HG03135 (cell line): ENCODE measurements at regions not wholly inside any gene's neighbourhood (a gene's known extent, or its start where the extent isn't known, plus 50 kb on each side); places are given as distances from the start of the nearest gene placed in this dataset.

ENCODE experiments used
- ATAC-seq: cut with Tn5 transposase; IDR thresholded peaks from one replicate; pipeline ENCODE4 v1.9.1; 2021; ENCODE audit warnings: mild to moderate bottlenecking, moderate library complexity; ENCODE audit not compliant: unreplicated experiment

- ATAC-seq: no peak
Observed at GRCh38 chr18:67242001-67242400, 274.5 kb downstream of the DSEL start.

- ATAC-seq: no peak
Observed at GRCh38 chr18:67241299-67241698, 275.2 kb downstream of the DSEL start.

DNA sequence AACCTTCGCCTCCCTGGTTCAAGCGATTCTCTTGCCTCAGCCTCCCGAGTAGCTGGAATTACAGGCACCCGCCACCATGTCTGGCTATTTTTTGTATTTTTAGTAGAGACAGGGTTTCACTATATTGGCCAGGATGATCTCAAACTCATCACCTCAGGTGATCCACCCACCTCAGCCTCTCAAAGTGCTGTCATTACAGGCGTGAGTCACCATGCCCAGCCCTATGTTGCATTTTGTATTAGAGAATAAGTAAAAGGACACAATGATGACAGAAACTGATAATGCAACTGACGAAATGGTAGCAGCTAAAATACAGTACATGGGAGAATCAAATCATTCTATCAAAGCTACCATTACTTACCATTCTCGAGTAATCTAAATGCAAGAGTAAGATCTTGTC is 276.7 kb downstream of the DSEL start:
- ATAC-seq: no peak

GRCh38 chr18:67232991-67233390 is 283.5 kb downstream of the DSEL start:
- no peak for ATAC-seq

GRCh38 chr18:67232406-67232805 is 284.1 kb downstream of the DSEL start:
- no peak for ATAC-seq

DNA sequence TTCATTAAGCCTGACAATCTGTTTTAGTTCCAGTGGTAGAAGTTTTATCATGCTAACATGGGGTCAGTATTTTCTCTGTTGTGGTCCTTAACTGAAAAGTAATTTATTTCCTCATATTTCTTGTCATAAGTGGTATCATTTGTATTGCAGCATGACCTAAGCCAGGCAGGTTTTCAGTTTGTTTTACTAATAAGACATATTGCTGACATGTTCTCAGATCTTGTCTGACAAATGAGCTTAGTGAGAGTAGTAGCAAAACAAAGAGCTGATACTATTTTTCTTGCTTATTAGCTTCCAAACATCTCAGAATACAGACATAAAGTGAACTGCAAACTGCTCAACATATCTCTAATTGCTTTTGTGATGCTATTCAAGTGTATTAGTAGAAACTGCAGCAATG is 293.6 kb downstream of the DSEL start:
- no peak for ATAC-seq

GRCh38 chr18:67219821-67220220 is 296.7 kb downstream of the DSEL start:
- ATAC-seq: no peak

GRCh38 chr18:67218556-67218955 is 298.0 kb downstream of the DSEL start:
- ATAC-seq: no peak

GRCh38 chr18:67217551-67218166 is 298.9 kb downstream of the DSEL start:
- ATAC-seq: peak; percentile 90

GRCh38 chr18:67216846-67217245 is 299.7 kb downstream of the DSEL start:
- ATAC-seq: no peak

DNA sequence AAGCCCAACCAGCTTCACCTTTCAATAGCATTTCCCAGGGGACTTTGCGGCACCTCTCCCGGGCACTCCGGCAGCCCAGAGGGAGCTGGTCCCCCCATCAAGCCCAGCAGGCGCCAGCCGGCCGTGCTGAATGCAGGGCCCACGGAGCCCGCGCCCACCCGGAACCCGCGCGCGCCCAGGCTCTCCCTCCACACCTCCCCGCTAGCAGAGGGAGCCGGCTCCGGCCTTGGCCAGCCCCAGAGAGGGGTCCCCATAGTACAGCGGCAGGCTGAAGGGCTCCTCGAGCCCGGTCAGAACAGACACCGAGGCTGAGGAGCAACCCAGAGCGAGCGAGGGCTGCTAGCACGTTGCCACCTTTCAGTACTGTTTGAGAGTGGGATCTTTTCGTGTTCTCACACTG is 300.8 kb downstream of the DSEL start:
- no peak for ATAC-seq

DNA sequence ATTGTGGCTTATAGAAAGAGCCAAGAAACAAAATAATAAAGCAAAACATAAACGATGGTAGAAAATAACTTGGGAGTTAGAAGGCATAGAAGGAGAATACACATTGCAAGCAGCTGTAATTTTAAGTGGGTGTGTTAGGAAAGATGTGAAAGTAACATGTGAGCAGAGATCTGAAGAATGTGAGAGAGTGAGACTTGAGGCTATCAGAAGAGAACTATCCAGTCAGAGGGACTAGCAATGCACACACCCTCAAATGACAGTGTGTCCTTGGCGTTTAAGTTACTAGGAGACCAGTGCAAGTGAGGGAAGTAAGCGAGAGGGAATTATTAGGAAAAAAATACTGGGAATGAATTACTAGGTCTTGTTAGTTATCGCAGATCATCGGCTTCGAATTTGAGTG is 304.9 kb downstream of the DSEL start:
- no peak for ATAC-seq

DNA sequence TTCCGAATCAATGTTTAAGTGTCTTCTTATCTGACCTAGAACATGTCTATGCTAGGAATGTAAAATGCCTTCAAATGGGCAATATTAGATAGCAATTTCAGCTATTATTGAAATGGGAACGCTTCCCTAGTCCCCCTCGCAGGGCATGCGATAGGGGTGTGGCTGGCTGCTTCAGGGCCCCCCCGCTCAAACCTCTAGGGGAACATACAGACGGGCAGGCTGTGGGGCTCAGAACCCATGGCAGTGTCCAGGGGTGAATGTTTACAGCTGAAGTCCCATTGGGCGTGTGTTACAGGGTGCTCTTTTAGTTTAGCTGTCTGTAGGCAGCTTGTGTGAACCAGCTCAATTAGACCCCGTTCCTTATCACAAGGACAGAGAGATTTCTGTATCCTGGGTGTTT is 315.9 kb downstream of the DSEL start:
- no peak for ATAC-seq

DNA sequence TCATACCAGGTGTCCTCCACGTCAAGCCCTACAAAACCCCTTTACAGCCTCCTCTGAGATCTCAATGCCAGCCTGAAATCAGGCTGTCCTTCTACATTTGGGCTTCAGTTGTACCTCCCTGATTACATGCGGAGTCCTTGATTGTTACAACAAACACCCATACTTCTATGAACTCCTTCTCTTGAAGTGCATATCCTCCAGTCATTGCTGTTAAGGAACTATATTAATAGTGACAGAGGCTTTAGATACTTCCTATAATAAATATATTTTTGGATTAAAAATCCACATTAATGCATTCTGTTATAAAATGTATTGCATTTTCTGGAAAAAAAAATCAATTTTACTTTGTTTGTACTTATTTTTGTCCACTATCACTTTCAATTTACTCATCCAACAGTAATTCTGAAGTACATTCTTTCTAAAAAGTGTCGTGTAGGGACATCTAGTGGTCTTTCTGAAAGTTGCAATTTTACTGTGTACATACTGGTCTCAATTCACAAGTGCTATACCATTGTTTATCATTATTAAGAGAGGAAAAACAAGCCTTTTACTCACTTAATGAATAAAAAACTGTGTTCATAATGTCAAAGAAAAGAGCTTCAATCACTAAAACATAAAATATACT is 316.4 kb downstream of the DSEL start:
- peak; percentile 94 for ATAC-seq

DNA sequence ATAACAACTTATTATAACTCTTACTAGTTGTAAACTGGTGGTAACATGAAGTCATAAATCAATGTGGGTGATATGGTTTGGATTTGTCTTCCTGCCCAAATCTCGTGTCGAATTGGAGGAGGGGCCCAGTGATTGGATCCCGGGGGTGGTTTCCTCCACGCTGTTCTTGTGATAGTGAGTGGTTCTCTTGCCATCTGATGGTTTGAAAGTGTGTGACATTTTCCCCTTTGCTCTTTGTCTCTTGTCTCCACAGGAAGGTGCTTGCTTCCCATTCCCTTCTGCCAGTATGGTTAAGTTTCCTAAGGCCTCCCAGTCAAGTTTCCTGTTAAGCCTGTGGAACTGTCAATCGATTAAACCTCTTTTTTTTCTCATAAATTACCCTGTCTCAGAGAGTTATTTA is 321.6 kb downstream of the DSEL start:
- no peak for ATAC-seq

DNA sequence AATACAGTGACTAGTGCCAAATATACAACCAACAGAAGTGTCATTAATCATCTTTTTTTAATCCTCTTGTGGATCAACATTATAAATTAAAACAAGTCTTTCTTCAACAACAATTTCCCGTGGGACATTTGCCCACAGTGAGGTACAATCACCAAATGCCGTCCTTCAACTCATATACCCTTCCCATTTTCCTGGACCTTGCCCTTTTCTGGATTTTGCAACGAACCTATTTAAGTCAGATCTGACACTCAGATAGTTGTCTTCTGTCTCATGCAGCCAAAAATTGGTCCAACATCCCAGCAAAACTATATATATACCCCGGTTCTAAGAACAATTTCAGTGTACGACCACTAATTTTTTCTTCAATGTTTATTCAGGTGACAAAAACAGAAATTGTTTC is 324.0 kb downstream of the DSEL start:
- ATAC-seq: no peak

GRCh38 chr18:67183398-67183797 is 333.1 kb downstream of the DSEL start:
- ATAC-seq: no peak

- ATAC-seq: no peak
Observed at GRCh38 chr18:67179726-67180125, 336.8 kb downstream of the DSEL start.

GRCh38 chr18:67159662-67160061 is 356.9 kb downstream of the DSEL start:
- no peak for ATAC-seq

DNA sequence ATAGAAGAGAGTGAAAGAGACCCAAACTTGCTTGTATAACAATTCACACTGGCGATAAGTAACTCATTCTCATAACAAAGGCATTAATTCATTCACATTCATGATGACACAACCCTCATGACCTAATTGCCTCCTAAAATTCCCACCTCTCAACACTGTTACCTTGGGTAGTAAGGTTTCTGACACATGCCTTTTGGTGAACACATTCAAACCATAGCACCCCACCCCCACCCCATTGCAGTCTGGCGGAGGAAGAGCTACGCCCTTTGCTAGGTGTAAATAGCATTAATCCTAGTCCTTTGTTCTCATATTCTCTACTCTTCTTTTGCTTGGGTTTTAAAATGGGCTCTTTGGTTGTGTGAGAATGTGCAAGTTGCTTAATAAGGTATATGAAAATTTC is 361.5 kb downstream of the DSEL start:
- ATAC-seq: no peak

DNA sequence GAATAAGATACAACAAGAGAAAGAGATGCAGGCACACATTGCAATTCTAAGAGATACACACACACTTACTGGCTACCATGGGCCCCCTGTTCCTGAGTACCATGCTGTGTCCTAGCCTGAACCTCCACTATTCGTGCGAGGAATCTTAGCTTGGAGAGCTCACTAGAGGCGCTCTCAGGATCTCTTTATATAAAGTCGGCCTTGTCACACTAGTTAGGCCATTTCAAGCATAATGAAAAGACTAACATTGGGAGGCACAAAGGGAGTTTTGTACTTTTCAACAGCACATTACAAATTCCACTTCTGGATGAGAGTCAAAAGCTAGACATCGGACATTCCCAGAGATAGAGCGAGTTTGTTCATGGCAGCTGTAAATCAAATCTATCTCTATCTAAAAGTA is 365.2 kb downstream of the DSEL start:
- ATAC-seq: no peak

DNA sequence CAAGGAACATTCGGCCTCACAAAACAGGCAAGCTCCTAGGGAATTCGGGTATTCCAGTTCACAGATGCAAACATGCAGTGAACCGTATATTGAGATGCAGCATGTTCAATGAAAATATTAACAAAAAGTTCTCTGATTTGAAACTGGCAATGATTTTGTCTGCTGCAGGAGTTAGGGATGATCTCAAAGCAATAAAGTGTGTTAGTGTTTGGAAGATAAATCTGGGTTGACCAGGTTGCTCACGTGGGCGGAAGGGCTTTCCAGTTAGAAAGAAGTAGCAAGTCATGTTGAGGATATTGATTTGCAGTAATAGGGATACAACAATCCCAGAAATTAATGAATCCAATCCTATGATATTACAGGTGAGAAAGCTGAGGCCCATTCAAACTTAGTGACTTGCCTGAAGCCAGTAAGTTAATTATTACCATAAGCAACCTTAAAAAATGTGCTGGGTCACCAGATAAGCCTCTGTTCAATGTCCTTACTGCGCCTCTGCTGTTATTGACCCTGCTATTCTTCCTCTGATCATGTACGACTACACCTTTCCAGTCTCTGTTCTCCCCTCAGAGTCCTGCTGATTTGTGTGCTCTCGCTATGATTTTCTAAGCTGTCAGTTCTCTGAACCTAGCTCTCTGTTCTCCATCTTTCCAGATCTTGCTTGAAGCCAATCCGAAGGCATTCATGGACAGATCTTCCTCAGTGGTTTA is 370.8 kb downstream of the DSEL start:
- ATAC-seq: no peak
